ENCODE measurements at regions not wholly inside any gene's neighbourhood (a gene's known extent, or its start where the extent isn't known, plus 50 kb on each side); places are given as distances from the start of the nearest gene placed in this dataset.

GRCh38 chr17:72430611-72431432 lies 310.0 kb downstream of the SOX9 start:
- DNase-seq, result no peak

- DNase-seq, result no peak
These were observed 311.4 kb downstream of the SOX9 start for GRCh38 chr17:72432143-72432621.

DNA sequence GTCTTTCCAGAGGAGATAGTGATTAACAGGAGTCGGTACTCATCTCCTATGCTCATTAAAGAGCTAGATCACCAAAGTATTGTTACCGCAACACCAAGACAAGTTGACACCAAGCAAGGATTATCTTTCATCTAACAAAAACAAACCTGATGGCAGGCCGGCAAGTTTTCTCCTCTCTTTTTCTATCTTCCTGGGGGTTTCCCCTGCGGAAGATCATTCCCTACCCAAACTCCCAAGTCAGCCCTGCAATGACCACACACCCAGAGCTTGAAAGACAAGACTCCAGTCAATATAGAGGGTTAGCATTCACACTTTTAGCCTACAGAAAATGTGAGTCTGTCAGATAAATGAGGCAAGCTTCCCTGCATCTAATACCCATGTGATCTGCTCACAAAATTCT lies 312.1 kb downstream of the SOX9 start:
- DNase-seq, result no peak

DNA sequence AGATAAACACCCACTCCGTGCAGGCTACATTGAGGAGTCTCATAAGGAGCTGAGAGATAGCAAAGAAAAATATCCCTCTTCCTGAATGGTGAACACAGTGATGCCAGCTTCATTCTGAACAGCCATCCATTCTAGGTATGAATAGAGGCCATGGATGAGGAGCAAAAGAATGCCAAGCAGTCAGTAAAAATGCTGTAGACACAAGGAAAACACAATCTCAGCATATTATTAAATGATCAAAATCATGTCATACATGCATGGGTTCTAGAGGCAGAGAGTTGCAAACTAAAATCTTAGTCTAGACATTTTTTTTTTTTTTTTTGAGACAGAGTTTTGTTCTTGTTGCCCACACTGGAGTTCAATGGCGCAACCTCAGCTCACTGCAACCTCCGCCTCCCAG lies 313.0 kb downstream of the SOX9 start:
- no peak for DNase-seq

GRCh38 chr17:72434581-72434980 lies 313.8 kb downstream of the SOX9 start:
- no peak for DNase-seq

GRCh38 chr17:72434991-72435618 lies 314.3 kb downstream of the SOX9 start:
- no peak for DNase-seq

DNA sequence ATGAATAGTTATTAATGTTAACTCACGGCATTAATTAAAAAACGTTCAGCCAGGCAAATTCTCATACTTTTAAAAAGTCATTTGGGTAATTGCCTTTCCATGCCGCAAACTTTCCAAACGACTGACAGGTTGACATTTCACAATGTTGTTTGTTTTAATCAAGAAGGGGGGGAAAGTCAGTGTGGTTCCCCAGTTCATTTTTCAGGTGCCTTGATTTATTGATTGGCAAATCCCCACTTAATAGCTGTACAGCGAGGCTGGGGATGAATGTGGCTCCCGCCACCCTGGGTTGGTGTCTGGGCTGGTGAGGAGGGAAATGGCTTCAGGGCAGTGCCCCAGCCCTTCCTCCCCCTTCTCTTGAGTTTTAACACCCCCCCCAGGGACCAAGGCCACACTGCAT lies 318.0 kb downstream of the SOX9 start:
- no peak for DNase-seq

DNA sequence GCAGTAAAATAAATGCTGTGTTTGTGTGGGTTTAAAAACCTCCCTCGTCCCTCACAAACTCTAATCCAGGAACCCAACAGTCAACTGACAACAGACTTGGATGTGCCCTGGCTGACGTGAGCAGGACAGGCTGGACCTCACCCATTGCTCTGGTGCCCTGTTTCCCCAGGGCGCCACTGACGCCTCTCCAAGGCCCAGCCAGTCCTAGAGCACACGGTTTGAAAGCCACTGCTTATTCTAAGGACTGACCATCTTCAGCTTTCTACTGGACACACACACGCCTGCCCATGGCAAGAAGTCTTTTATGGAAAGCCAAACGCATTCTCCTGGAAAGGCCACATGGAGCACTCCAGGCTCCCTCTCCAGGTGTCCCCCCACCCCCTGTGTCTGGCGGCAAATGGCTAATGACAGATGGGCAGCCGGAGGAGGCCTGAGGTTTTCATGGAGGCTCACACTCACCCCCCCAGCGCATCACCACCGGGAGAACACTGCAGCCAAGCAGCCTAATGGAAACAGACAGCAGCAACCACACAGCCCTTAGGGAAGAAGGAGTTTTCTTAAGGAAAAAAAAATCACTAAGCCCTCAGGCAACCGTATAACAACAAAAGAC lies 319.2 kb downstream of the SOX9 start:
- no peak for DNase-seq

GRCh38 chr17:72440961-72441360 lies 320.1 kb downstream of the SOX9 start:
- DNase-seq, result no peak

DNA sequence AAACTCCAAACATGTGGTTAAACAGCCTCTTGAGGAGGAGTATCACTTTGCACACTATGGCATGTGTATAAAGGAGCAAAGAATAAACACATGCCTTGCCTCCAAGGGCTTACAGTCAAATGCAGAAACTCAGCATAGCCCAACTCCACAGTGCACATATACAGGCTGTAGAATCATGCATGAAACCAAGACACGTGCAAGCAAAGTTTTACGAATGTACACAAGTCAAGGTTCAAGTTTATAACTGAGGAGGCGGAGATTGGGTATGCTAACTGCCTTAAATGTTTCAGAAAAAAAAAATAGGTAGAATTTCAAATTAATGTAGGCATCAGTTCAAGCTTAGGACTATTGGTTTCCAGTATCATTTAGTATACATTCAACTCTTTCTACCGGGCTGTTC lies 321.1 kb downstream of the SOX9 start:
- DNase-seq, result no peak

GRCh38 chr17:72444517-72445054 lies 323.8 kb downstream of the SOX9 start:
- DNase-seq, result no peak

GRCh38 chr17:72445055-72445991 lies 324.5 kb downstream of the SOX9 start:
- DNase-seq, result no peak

DNA sequence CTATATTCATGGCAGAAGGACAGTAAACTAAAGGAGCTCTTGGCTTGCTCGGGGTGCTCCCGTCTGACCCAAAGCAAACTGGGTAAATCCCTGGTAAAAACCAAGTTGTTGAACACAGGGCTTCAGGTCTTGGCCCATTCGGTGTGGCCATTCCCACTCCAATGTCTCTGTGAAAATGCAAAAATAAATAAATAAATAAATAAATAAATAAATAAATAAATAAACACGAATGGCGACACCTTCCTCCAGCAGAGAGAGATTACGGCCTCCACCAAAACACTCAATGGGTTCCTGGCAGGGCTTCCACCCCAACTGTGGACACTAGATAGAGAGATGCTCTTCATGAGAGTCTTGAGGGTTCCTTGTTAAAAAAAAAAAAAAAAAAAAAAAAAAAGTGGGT lies 325.3 kb downstream of the SOX9 start:
- no peak for DNase-seq

DNA sequence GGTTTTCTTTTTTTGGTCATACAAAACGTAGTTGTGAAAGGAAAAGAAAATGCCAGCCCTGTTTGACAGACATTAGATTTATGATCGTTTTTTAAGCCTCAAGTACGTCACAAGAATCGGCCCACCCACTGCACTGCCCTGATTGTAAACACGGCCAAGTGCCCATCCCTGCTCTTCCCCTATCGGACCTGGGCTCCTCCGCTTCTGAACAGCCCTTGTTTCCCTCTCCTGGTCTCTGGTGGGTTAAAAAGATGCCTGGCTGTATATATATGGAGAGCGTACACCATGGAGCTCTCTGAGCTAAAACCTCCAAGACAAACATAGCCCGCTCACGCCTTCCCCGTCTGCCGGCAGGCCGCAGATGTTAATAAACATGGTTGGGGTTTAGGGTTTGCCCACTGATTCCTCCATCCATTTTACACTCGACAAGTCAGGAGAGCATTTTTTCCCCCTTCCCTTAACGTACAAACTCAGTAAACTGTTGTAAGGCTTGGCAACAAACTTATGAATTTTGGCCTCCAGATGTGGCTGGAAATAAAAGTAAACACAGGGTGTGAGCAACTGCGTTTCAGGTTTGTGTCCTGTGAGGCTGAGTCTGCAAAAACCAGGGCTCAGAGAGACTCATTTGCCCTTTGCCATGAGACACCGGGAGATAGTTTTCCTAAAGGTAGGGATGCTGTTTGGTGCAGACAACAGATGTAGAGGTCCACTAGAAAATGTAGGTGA lies 325.9 kb downstream of the SOX9 start:
- DNase-seq, result peak; percentile 73

DNA sequence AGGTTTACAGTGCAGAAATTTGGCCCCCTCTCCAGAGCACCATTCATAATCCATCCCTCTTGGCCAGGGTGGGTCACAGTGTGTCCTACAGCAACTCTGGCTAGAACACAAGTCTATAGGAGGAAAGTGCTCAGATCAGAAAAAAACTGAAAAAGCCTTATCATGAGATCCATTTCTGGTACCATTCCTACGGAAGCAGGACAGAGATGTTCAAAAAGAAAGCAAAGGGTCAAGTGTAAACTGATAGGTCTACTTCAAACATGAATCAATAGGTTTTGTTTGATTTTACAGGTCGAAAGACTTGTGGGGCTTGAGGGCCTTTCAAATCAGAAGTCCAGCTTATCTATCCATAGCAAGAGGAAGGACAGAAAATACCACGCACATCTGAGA lies 326.4 kb downstream of the SOX9 start:
- no peak for DNase-seq

DNA sequence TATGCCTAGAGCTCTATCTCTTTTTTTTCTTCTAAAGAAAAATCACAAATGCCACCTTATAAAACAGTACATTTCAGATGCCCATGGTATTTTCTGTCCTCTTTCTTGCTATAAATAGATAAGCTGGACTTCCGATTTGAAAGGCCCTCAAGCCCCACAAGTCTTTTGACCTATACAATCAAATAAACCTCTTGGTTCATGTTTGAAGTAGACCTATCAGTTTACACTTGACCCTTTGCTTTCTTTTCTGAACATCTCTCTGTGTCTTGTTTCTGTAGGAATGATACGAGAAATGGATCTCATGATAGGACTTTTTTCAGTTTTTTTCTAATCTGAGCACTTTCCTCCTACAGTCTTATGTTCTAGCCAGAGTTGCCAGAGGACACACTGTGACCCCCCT lies 327.2 kb downstream of the SOX9 start:
- DNase-seq, result no peak

DNA sequence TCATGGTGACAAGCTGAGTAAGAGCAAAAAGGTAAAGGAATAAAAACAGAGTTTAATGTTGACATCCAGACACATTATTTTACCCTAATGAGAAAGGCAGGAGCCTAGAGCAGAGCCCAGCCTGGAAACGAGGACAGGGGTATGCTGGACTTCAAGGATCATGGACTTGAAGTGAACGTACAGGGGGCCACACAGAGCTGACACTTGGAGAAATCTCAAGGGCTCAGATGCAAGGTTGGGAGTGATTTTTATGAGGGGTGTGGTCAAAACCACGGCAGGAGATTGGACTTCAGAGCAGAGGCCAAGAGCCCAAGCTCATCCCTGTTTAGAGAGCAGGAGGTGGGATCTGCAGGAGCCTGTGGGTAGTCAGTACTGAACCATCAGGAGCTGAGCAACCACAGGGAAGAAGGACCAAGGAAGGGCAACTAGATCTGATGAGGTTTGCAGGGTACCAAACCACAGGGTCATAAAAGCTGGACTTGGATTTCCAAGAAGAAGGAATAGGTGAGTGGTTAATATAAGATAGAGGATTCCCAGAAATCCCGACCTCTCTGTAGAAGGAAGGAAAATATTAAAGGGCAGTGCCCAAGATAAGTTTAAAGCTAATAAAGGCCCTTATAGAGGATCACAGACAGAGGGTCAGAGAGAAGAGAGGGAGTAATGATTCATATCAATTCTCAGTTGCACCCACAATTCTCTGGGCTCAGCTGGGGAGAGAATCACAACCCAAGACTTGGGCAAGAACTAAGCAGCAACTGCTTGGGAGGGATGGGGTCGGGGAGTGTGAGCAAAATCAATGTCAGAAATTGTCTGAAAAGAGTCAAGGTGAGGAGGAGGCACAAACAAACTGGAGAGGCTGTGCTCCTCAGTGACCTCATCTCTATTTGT lies 331.7 kb downstream of the SOX9 start:
- no peak for DNase-seq

DNA sequence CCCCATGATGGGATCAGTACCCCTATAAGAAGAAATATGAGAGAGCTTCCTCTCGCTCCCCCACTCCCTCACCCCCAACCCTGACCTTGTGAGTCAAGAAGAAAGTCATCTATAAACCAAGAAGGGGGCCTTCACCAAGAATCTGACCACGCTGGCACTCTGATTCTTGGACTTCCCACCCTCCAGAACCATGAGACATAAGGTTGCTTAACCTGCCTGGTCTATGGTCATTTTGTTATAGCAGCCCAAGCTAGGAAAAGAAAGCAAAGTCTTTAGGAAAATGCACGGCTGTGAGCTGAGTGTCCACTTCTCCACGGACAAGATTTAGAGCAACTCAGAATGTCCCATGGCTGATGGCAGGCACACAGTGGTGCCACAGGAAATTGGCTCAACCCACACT lies 333.5 kb downstream of the SOX9 start:
- DNase-seq, result no peak

DNA sequence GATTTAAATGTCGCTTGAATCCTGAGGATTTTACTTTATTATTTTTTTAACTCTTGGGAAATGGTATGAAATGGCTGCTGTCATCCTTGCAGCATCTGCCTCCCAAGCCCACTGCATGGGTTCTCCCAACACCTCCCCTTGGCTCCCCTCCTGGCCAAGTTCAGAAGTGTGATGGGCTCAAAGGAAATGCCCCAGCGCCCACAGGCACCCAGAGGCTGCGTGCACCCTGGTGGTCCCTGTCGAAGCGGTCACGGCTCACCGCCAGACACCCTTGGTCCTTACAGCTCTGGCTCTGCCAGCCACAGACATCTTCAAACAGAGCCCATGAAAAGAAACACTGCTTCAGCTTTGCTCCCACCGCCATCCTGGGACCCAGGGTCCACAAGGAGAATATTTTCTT lies 334.7 kb downstream of the SOX9 start:
- no peak for DNase-seq

DNA sequence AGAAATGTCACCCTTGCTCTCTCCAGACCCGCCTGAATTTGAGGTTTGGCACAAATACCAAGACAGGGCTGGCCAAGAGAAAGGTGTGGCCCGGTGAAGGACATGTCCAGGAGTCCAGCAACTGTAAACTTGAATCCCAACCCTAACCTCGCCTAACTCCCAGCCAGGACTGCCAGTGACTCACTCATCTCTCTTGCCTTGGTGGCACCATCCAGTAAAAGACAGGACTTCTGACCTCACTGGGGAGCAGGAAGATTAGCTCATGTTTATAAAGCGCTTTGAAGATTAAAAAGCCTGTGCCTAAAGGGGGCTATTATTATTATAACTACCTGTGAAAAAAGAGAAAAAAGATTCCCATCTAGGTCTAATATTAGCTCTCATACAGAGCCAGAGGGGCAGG lies 335.3 kb downstream of the SOX9 start:
- no peak for DNase-seq

- no peak for DNase-seq
These were observed 336.9 kb downstream of the SOX9 start for GRCh38 chr17:72457712-72458111.
